Spleen (tissue), 7 donors: ENCODE measurements at regions not wholly inside any gene's neighbourhood (a gene's known extent, or its start where the extent isn't known, plus 50 kb on each side); places are given as distances from the start of the nearest gene placed in this dataset.

Experiments used
- CTCF ChIP-seq, 11 experiments: fragments of 200-600 bp in 7 of 11; fragments of 450-650 bp in 4 of 11; sonication (generic) in 4 of 11; IDR thresholded peaks in 8 of 11; conservative IDR thresholded peaks in 3 of 11; 1 replicate in 7 of 11; 2 replicates in 4 of 11; pipeline versions ENCODE4 v1.4.0 to v1.8.0; 2016 to 2021; ENCODE audit warnings: antibody characterized with exemption in 11 of 11, inconsistent platforms in 4 of 11, mild to moderate bottlenecking in 1 of 11
- POLR2A ChIP-seq, 3 donors: fragments of 450-650 bp; IDR thresholded peaks; one replicate each; pipeline ENCODE4 v1.5.1; 2017; ENCODE audit warnings: antibody characterized with exemption in 3 of 3, mild to moderate bottlenecking in 1 of 3
- POLR2AphosphoS5 ChIP-seq, 3 donors: sonication (generic); formaldehyde crosslinking; IDR thresholded peaks; one replicate each; pipeline ENCODE4 v1.5.1; 2017; ENCODE audit warnings: antibody characterized with exemption in 3 of 3
- donor health status: DM: no; HTN: no; CAD: no; lungs with moderate emphysema.
- donor health status: DM: no; HTN: no; CAD: no.
- donor health status: DM: no; HTN: no; CAD: no.

DNA sequence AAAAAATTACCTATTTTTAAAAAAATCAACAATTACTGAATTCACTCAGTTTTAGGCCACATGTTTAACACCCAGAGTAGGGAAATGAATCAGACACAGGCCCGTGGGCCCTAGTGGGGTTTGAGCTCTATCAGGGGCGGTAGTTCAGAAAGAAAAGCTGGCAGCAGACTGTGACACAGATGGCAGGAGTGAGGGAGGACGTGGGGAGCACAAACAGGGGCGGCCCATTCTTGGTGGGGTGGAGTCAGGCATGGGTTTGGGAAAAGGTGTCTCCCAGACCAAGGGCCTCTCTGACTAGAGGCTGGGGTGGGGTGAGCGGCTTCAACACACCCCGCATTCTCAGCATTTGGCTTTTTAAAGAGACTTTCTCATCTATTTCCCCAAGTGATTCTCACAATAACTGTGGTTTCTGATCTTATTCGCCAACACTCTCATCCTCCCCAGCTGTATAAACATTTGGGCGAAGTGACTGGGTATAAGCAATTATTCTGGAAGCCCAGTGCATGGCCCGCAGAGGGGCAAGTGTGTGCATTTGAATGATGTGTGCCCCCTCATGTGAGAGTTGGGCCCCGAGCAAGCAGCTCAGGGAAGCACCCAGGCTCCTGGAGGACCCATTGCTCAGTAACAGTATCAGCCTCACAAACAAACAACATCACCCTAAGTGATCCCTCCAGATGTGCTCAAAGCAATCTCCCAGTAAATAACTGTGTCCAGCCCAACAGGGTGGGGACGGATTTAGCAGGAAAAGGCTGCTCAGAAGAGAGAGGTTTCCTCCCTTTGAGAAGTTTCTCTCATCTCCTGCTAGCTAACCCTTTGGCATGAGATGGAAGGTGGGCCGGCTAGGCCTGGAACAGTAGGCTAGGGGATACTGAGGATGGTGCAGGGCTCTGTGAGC is 437.6 kb upstream of the ZMIZ1 start:
- TF ChIP-seq POLR2AphosphoS5 (IDR thresholded peaks at IDR 0.05) = no peak
- no peak for TF ChIP-seq CTCF (IDR thresholded peaks at IDR 0.05 in 8 of 11, conservative IDR thresholded peaks at IDR 0.05 in 3 of 11)
- TF ChIP-seq POLR2A (IDR thresholded peaks at IDR 0.05) = no peak
